ENCODE measurements at regions not wholly inside any gene's neighbourhood (a gene's known extent, or its start where the extent isn't known, plus 50 kb on each side); places are given as distances from the start of the nearest gene placed in this dataset.

- Histone ChIP-seq H3K36me3 (ENCODE audit: control insufficient read depth in 1 of 2, insufficient read depth in 2 of 2, low read length in 2 of 2) (no peaks in the 10 kb centered on the region), H3K4me1 (ENCODE audit: control insufficient read depth in 1 of 2, insufficient read depth in 2 of 2, low read length in 2 of 2) (no peaks in the 10 kb centered on the region), H3K4me3 (ENCODE audit: low read depth in 1 of 2, low read length in 2 of 2) (no peak overlapping the region), H3K9ac (ENCODE audit: low read depth in 1 of 2, low read length in 2 of 2) (no peak overlapping the region), H3K9me3 (ENCODE audit: control insufficient read depth in 1 of 2, low read length in 2 of 2) (no peaks in the 10 kb centered on the region), H3K27ac (ENCODE audit: low read depth, low read length) (no peak overlapping the region), H3K27me3 (ENCODE audit: control insufficient read depth in 1 of 2, insufficient read depth in 2 of 2, low read length in 2 of 2) (no peaks in the 10 kb centered on the region)
Measured at GRCh38 chr5:100260968-100261367, 274.2 kb upstream of the FAM174A start.

- no peaks in the 10 kb centered on the region for H3K36me3 ChIP-seq (ENCODE audit: control insufficient read depth in 1 of 2, insufficient read depth in 2 of 2, low read length in 2 of 2)
Measured at GRCh38 chr5:100252944-100253343, 282.2 kb upstream of the FAM174A start.

GRCh38 chr5:100252037-100252436 is 283.1 kb upstream of the FAM174A start:
- H3K4me1 ChIP-seq (ENCODE audit: control insufficient read depth in 1 of 2, insufficient read depth in 2 of 2, low read length in 2 of 2) = no peaks in the 10 kb centered on the region
- H3K9ac ChIP-seq (ENCODE audit: low read depth in 1 of 2, low read length in 2 of 2) = no peak overlapping the region
- H3K27me3 ChIP-seq (ENCODE audit: control insufficient read depth in 1 of 2, insufficient read depth in 2 of 2, low read length in 2 of 2) = no peaks in the 10 kb centered on the region
- no peaks in the 10 kb centered on the region for H3K9me3 ChIP-seq (ENCODE audit: control insufficient read depth in 1 of 2, low read length in 2 of 2)
- H3K27ac ChIP-seq (ENCODE audit: low read depth, low read length) = no peak overlapping the region
- H3K36me3 ChIP-seq (ENCODE audit: control insufficient read depth in 1 of 2, insufficient read depth in 2 of 2, low read length in 2 of 2) = no peaks in the 10 kb centered on the region
- H3K4me3 ChIP-seq (ENCODE audit: low read depth in 1 of 2, low read length in 2 of 2) = no peak overlapping the region

More at GRCh38 chr5:100252944-100253343, 282.2 kb upstream of the FAM174A start:
- H3K4me3 ChIP-seq (ENCODE audit: low read depth in 1 of 2, low read length in 2 of 2) = no peak overlapping the region
- H3K27me3 ChIP-seq (ENCODE audit: control insufficient read depth in 1 of 2, insufficient read depth in 2 of 2, low read length in 2 of 2) = no peaks in the 10 kb centered on the region
- no peaks in the 10 kb centered on the region for H3K9me3 ChIP-seq (ENCODE audit: control insufficient read depth in 1 of 2, low read length in 2 of 2)
- no peak overlapping the region for H3K9ac ChIP-seq (ENCODE audit: low read depth in 1 of 2, low read length in 2 of 2)
- H3K27ac ChIP-seq (ENCODE audit: low read depth, low read length) = no peak overlapping the region
- H3K4me1 ChIP-seq (ENCODE audit: control insufficient read depth in 1 of 2, insufficient read depth in 2 of 2, low read length in 2 of 2) = no peaks in the 10 kb centered on the region

GRCh38 chr5:100249884-100250269 is 285.3 kb upstream of the FAM174A start:
- H3K27ac ChIP-seq (ENCODE audit: low read depth, low read length) = no peak overlapping the region
- H3K9ac ChIP-seq (ENCODE audit: low read depth in 1 of 2, low read length in 2 of 2) = no peak overlapping the region
- H3K27me3 ChIP-seq (ENCODE audit: control insufficient read depth in 1 of 2, insufficient read depth in 2 of 2, low read length in 2 of 2) = no peaks in the 10 kb centered on the region
- no peak overlapping the region for H3K4me3 ChIP-seq (ENCODE audit: low read depth in 1 of 2, low read length in 2 of 2)
- H3K9me3 ChIP-seq (ENCODE audit: control insufficient read depth in 1 of 2, low read length in 2 of 2) = no peaks in the 10 kb centered on the region
- H3K4me1 ChIP-seq (ENCODE audit: control insufficient read depth in 1 of 2, insufficient read depth in 2 of 2, low read length in 2 of 2) = no peaks in the 10 kb centered on the region
- H3K36me3 ChIP-seq (ENCODE audit: control insufficient read depth in 1 of 2, insufficient read depth in 2 of 2, low read length in 2 of 2) = no peaks in the 10 kb centered on the region

- H3K4me3 ChIP-seq (ENCODE audit: low read depth in 1 of 2, low read length in 2 of 2) = no peak overlapping the region
- no peaks in the 10 kb centered on the region for H3K36me3 ChIP-seq (ENCODE audit: control insufficient read depth in 1 of 2, insufficient read depth in 2 of 2, low read length in 2 of 2)
Measured at GRCh38 chr5:100249211-100249883, 285.8 kb upstream of the FAM174A start.

GRCh38 chr5:100232736-100233135 is 302.4 kb upstream of the FAM174A start:
- Histone ChIP-seq H3K27ac (ENCODE audit: low read depth, low read length) (no peak overlapping the region), H3K27me3 (ENCODE audit: control insufficient read depth in 1 of 2, insufficient read depth in 2 of 2, low read length in 2 of 2) (no peaks in the 10 kb centered on the region), H3K4me3 (ENCODE audit: low read depth in 1 of 2, low read length in 2 of 2) (no peak overlapping the region), H3K9ac (ENCODE audit: low read depth in 1 of 2, low read length in 2 of 2) (no peak overlapping the region), H3K9me3 (ENCODE audit: control insufficient read depth in 1 of 2, low read length in 2 of 2) (no peaks in the 10 kb centered on the region), H3K4me1 (ENCODE audit: control insufficient read depth in 1 of 2, insufficient read depth in 2 of 2, low read length in 2 of 2) (no peaks in the 10 kb centered on the region), H3K36me3 (ENCODE audit: control insufficient read depth in 1 of 2, insufficient read depth in 2 of 2, low read length in 2 of 2) (no peaks in the 10 kb centered on the region)

More at GRCh38 chr5:100249211-100249883, 285.8 kb upstream of the FAM174A start:
- Histone ChIP-seq H3K27me3 (ENCODE audit: control insufficient read depth in 1 of 2, insufficient read depth in 2 of 2, low read length in 2 of 2) (no peaks in the 10 kb centered on the region), H3K9ac (ENCODE audit: low read depth in 1 of 2, low read length in 2 of 2) (no peak overlapping the region), H3K27ac (ENCODE audit: low read depth, low read length) (no peak overlapping the region), H3K9me3 (ENCODE audit: control insufficient read depth in 1 of 2, low read length in 2 of 2) (no peaks in the 10 kb centered on the region), H3K4me1 (ENCODE audit: control insufficient read depth in 1 of 2, insufficient read depth in 2 of 2, low read length in 2 of 2) (no peaks in the 10 kb centered on the region)

GRCh38 chr5:100188778-100189177 is 346.4 kb upstream of the FAM174A start:
- Histone ChIP-seq H3K4me1 (ENCODE audit: control insufficient read depth in 1 of 2, insufficient read depth in 2 of 2, low read length in 2 of 2) (no peaks in the 10 kb centered on the region), H3K27me3 (ENCODE audit: control insufficient read depth in 1 of 2, insufficient read depth in 2 of 2, low read length in 2 of 2) (no peaks in the 10 kb centered on the region), H3K4me3 (ENCODE audit: low read depth in 1 of 2, low read length in 2 of 2) (no peak overlapping the region), H3K9ac (ENCODE audit: low read depth in 1 of 2, low read length in 2 of 2) (no peak overlapping the region), H3K36me3 (ENCODE audit: control insufficient read depth in 1 of 2, insufficient read depth in 2 of 2, low read length in 2 of 2) (no peaks in the 10 kb centered on the region), H3K27ac (ENCODE audit: low read depth, low read length) (no peak overlapping the region), H3K9me3 (ENCODE audit: control insufficient read depth in 1 of 2, low read length in 2 of 2) (no peaks in the 10 kb centered on the region)

- Histone ChIP-seq H3K9me3 (ENCODE audit: control insufficient read depth in 1 of 2, low read length in 2 of 2) (no peaks in the 10 kb centered on the region), H3K27ac (ENCODE audit: low read depth, low read length) (no peak overlapping the region), H3K9ac (ENCODE audit: low read depth in 1 of 2, low read length in 2 of 2) (no peak overlapping the region), H3K36me3 (ENCODE audit: control insufficient read depth in 1 of 2, insufficient read depth in 2 of 2, low read length in 2 of 2) (no peaks in the 10 kb centered on the region), H3K27me3 (ENCODE audit: control insufficient read depth in 1 of 2, insufficient read depth in 2 of 2, low read length in 2 of 2) (no peaks in the 10 kb centered on the region), H3K4me1 (ENCODE audit: control insufficient read depth in 1 of 2, insufficient read depth in 2 of 2, low read length in 2 of 2) (no peaks in the 10 kb centered on the region), H3K4me3 (ENCODE audit: low read depth in 1 of 2, low read length in 2 of 2) (no peak overlapping the region)
Measured at GRCh38 chr5:100188339-100188738, 346.8 kb upstream of the FAM174A start.

GRCh38 chr5:100186181-100186580 is 349.0 kb upstream of the FAM174A start:
- Histone ChIP-seq H3K4me3 (ENCODE audit: low read depth in 1 of 2, low read length in 2 of 2) (no peak overlapping the region), H3K9ac (ENCODE audit: low read depth in 1 of 2, low read length in 2 of 2) (no peak overlapping the region), H3K27me3 (ENCODE audit: control insufficient read depth in 1 of 2, insufficient read depth in 2 of 2, low read length in 2 of 2) (no peaks in the 10 kb centered on the region), H3K36me3 (ENCODE audit: control insufficient read depth in 1 of 2, insufficient read depth in 2 of 2, low read length in 2 of 2) (no peaks in the 10 kb centered on the region), H3K27ac (ENCODE audit: low read depth, low read length) (no peak overlapping the region), H3K4me1 (ENCODE audit: control insufficient read depth in 1 of 2, insufficient read depth in 2 of 2, low read length in 2 of 2) (no peaks in the 10 kb centered on the region), H3K9me3 (ENCODE audit: control insufficient read depth in 1 of 2, low read length in 2 of 2) (peaks cover 0 to 5% of the 10 kb centered on the region in 2 donors)

- no peaks in the 10 kb centered on the region for H3K27me3 ChIP-seq (ENCODE audit: control insufficient read depth in 1 of 2, insufficient read depth in 2 of 2, low read length in 2 of 2)
- H3K9me3 ChIP-seq (ENCODE audit: control insufficient read depth in 1 of 2, low read length in 2 of 2) = peaks cover 0 to 5% of the 10 kb centered on the region in 2 donors
- H3K4me1 ChIP-seq (ENCODE audit: control insufficient read depth in 1 of 2, insufficient read depth in 2 of 2, low read length in 2 of 2) = no peaks in the 10 kb centered on the region
- H3K4me3 ChIP-seq (ENCODE audit: low read depth in 1 of 2, low read length in 2 of 2) = no peak overlapping the region
- no peak overlapping the region for H3K9ac ChIP-seq (ENCODE audit: low read depth in 1 of 2, low read length in 2 of 2)
- no peaks in the 10 kb centered on the region for H3K36me3 ChIP-seq (ENCODE audit: control insufficient read depth in 1 of 2, insufficient read depth in 2 of 2, low read length in 2 of 2)
- H3K27ac ChIP-seq (ENCODE audit: low read depth, low read length) = no peak overlapping the region
Measured at GRCh38 chr5:100182402-100182801, 352.8 kb upstream of the FAM174A start.
